ENCODE measurements at regions not wholly inside any gene's neighbourhood (a gene's known extent, or its start where the extent isn't known, plus 50 kb on each side); places are given as distances from the start of the nearest gene placed in this dataset.
"Not testable (repeated sequence)": the region's sequence is repeated elsewhere in the genome, so short reads cannot be mapped to it uniquely, and the experiment has no call there.

DNA sequence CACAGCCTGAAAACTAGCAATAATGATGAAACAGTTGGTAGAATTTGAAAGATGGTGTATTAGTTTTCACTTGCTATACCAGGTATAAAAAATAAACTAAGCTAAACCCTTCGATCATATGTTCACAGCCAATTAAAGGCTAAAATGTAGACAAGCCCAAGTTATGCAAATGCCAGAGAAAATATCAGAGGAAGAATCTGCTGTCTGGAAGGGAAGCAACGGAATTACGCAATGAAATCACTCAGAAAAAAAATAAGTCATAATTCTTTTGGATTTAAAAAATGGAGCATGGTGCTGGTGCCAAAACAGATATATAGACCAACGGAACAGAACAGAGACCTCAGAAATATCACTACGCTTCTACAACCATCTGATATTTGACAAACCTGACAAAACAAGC, 108.3 kb downstream of the ARL4C start:
- no peaks in the 10 kb centered on the region for H3K4me1 ChIP-seq (ENCODE audit: insufficient read depth, insufficient read length)
- no peaks in the 10 kb centered on the region for H3K36me3 ChIP-seq (ENCODE audit: insufficient read depth, insufficient read length, low read length)
- TF ChIP-seq YY1 (IDR thresholded peaks at IDR 0.05; ENCODE audit: insufficient read depth, insufficient read length): no peak
- TF ChIP-seq ZNF274 (IDR thresholded peaks at IDR 0.05; ENCODE audit: low read depth, low read length): no peak
- no peak for TF ChIP-seq SUZ12 (IDR thresholded peaks at IDR 0.05; ENCODE audit: extremely low read depth, insufficient read depth, insufficient read length)
- H3K27me3 ChIP-seq (ENCODE audit: insufficient read depth, insufficient read length): no peaks in the 10 kb centered on the region
- no peak overlapping the region for H3K9ac ChIP-seq (ENCODE audit: insufficient read length, low read depth)
- DNase-seq (ENCODE audit: low read depth, low spot score): no peak
- no peak overlapping the region for H3K4me3 ChIP-seq (ENCODE audit: insufficient read length, low read depth)
- peaks cover 19% of the 10 kb centered on the region; the same call in 1 of the 2 replicates for H3K9me3 ChIP-seq (ENCODE audit: insufficient read depth, low read length)

- no peaks in the 10 kb centered on the region for H3K36me3 ChIP-seq (ENCODE audit: insufficient read depth, insufficient read length, low read length)
- no peak overlapping the region for H3K4me3 ChIP-seq (ENCODE audit: insufficient read length, low read depth)
- H3K27me3 ChIP-seq (ENCODE audit: insufficient read depth, insufficient read length): no peaks in the 10 kb centered on the region
- no peak for TF ChIP-seq ZNF274 (IDR thresholded peaks at IDR 0.05; ENCODE audit: low read depth, low read length)
- no peak for TF ChIP-seq YY1 (IDR thresholded peaks at IDR 0.05; ENCODE audit: insufficient read depth, insufficient read length)
- TF ChIP-seq SUZ12 (IDR thresholded peaks at IDR 0.05; ENCODE audit: extremely low read depth, insufficient read depth, insufficient read length): no peak
- DNase-seq (ENCODE audit: low read depth, low spot score): no peak
- H3K9ac ChIP-seq (ENCODE audit: insufficient read length, low read depth): no peak overlapping the region
- no peaks in the 10 kb centered on the region for H3K4me1 ChIP-seq (ENCODE audit: insufficient read depth, insufficient read length)
- peaks cover 19% of the 10 kb centered on the region; the same call in 1 of the 2 replicates for H3K9me3 ChIP-seq (ENCODE audit: insufficient read depth, low read length)
Measured at GRCh38 chr2:234386971-234387370, 109.9 kb downstream of the ARL4C start.

DNA sequence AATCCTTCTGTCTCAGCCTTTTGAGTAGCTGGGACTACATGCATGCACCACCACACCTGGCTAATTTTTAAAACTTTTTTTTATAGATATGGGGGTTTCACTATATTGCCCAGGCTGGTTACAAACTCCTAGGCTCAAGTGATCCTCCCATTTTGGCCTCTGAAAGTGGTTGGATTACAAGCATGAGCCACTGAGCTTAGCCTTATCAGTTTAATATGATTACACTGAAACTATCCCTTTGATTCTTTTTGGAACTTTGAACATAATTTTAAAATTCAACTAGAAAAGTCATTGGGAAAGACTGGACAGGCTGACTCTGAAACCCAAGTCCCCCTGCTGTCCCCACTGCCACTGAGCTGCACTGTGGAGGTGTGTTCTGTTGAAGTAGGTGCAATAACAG, 114.8 kb downstream of the ARL4C start:
- no peaks in the 10 kb centered on the region for H3K27me3 ChIP-seq (ENCODE audit: insufficient read depth, insufficient read length)
- no peaks in the 10 kb centered on the region for H3K36me3 ChIP-seq (ENCODE audit: insufficient read depth, insufficient read length, low read length)
- H3K4me1 ChIP-seq (ENCODE audit: insufficient read depth, insufficient read length): no peaks in the 10 kb centered on the region
- no peak overlapping the region for H3K4me3 ChIP-seq (ENCODE audit: insufficient read length, low read depth)
- TF ChIP-seq ZNF274 (IDR thresholded peaks at IDR 0.05; ENCODE audit: low read depth, low read length) (no peak), SUZ12 (IDR thresholded peaks at IDR 0.05; ENCODE audit: extremely low read depth, insufficient read depth, insufficient read length) (no peak), YY1 (IDR thresholded peaks at IDR 0.05; ENCODE audit: insufficient read depth, insufficient read length) (no peak)
- H3K9me3 ChIP-seq (ENCODE audit: insufficient read depth, low read length): peaks cover 14% of the 10 kb centered on the region; the same call in 1 of the 2 replicates
- DNase-seq (ENCODE audit: low read depth, low spot score): no peak
- no peak overlapping the region for H3K9ac ChIP-seq (ENCODE audit: insufficient read length, low read depth)

DNA sequence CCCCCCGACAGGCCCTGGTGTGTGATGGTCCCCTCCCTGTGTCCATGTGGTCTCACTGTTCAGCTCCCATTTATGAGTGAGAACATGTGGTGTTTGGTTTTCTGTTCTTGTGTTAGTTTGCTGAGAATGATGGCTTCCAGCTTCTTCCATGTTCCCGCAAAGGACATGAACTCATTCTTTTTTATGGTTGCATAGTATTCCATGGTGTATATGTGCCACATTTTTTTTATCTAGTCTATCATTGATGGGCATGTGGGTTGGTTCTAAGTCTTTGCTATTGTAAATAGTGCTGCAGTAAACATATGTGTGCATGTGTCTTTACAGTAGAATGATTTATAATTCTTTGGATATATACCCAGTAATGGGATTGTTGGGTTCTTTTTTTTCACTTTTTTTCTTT, 117.9 kb downstream of the ARL4C start:
- H3K4me1 ChIP-seq (ENCODE audit: insufficient read depth, insufficient read length); H3K4me3 ChIP-seq (ENCODE audit: insufficient read length, low read depth); H3K9ac ChIP-seq (ENCODE audit: insufficient read length, low read depth); H3K36me3 ChIP-seq (ENCODE audit: insufficient read depth, insufficient read length, low read length); H3K27me3 ChIP-seq (ENCODE audit: insufficient read depth, insufficient read length); H3K9me3 ChIP-seq (ENCODE audit: insufficient read depth, low read length); DNase-seq (ENCODE audit: low read depth, low spot score): not testable (repeated sequence)

GRCh38 chr2:234378440-234378839, 118.4 kb downstream of the ARL4C start:
- H3K9ac ChIP-seq (ENCODE audit: insufficient read length, low read depth): no peak overlapping the region
- H3K36me3 ChIP-seq (ENCODE audit: insufficient read depth, insufficient read length, low read length): no peaks in the 10 kb centered on the region
- TF ChIP-seq YY1 (IDR thresholded peaks at IDR 0.05; ENCODE audit: insufficient read depth, insufficient read length) (no peak), SUZ12 (IDR thresholded peaks at IDR 0.05; ENCODE audit: extremely low read depth, insufficient read depth, insufficient read length) (no peak), ZNF274 (IDR thresholded peaks at IDR 0.05; ENCODE audit: low read depth, low read length) (no peak)
- no peaks in the 10 kb centered on the region for H3K9me3 ChIP-seq (ENCODE audit: insufficient read depth, low read length)
- no peak overlapping the region for H3K4me3 ChIP-seq (ENCODE audit: insufficient read length, low read depth)
- peaks cover 4% of the 10 kb centered on the region for H3K4me1 ChIP-seq (ENCODE audit: insufficient read depth, insufficient read length)
- no peaks in the 10 kb centered on the region for H3K27me3 ChIP-seq (ENCODE audit: insufficient read depth, insufficient read length)
- no peak for DNase-seq (ENCODE audit: low read depth, low spot score)

DNA sequence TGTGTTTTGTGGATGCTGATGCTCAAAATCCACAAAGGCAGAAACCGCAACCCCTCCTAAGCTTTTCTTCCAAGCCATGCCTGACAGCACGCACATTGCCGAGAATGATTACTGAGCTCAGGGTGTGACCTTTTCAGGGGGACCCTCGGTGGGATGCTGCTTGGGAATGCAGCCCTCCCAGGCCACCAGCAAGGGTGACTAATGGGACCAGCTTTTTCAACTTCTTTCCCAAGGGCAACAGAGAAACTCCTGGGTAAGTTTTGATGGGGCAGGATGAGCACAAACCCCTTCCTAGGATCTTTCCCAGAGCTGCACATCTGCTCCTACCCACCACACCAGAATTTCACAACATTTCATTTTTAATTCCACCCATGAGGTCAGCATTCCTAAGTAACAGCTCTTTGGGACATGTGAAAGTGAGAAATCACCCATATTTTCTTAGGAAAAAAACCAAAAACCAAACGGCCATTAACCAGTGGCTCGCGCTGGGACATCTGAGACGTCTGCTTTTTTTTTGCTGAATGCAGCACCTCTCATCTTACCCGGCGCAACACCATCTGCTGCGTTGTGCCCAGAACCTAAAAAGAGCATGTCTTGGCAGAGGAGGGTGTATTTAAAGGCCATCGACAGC, 119.0 kb downstream of the ARL4C start:
- TF ChIP-seq SUZ12 (IDR thresholded peaks at IDR 0.05; ENCODE audit: extremely low read depth, insufficient read depth, insufficient read length): no peak
- no peak for TF ChIP-seq YY1 (IDR thresholded peaks at IDR 0.05; ENCODE audit: insufficient read depth, insufficient read length)
- no peak for TF ChIP-seq ZNF274 (IDR thresholded peaks at IDR 0.05; ENCODE audit: low read depth, low read length)
- H3K36me3 ChIP-seq (ENCODE audit: insufficient read depth, insufficient read length, low read length): no peaks in the 10 kb centered on the region
- H3K9me3 ChIP-seq (ENCODE audit: insufficient read depth, low read length): no peaks in the 10 kb centered on the region
- no peak overlapping the region for H3K4me3 ChIP-seq (ENCODE audit: insufficient read length, low read depth)
- H3K27me3 ChIP-seq (ENCODE audit: insufficient read depth, insufficient read length): no peaks in the 10 kb centered on the region
- H3K9ac ChIP-seq (ENCODE audit: insufficient read length, low read depth): no peak overlapping the region
- DNase-seq (ENCODE audit: low read depth, low spot score): no peak
- peaks cover 4% of the 10 kb centered on the region for H3K4me1 ChIP-seq (ENCODE audit: insufficient read depth, insufficient read length)

GRCh38 chr2:234376229-234376628, 120.7 kb downstream of the ARL4C start:
- no peak for DNase-seq (ENCODE audit: low read depth, low spot score)
- TF ChIP-seq YY1 (IDR thresholded peaks at IDR 0.05; ENCODE audit: insufficient read depth, insufficient read length) (no peak), ZNF274 (IDR thresholded peaks at IDR 0.05; ENCODE audit: low read depth, low read length) (no peak)
- H3K4me3 ChIP-seq (ENCODE audit: insufficient read length, low read depth): no peak overlapping the region
- peaks cover 4% of the 10 kb centered on the region for H3K4me1 ChIP-seq (ENCODE audit: insufficient read depth, insufficient read length)
- H3K27me3 ChIP-seq (ENCODE audit: insufficient read depth, insufficient read length): no peaks in the 10 kb centered on the region
- no peaks in the 10 kb centered on the region for H3K36me3 ChIP-seq (ENCODE audit: insufficient read depth, insufficient read length, low read length)
- H3K9me3 ChIP-seq (ENCODE audit: insufficient read depth, low read length): no peaks in the 10 kb centered on the region
- H3K9ac ChIP-seq (ENCODE audit: insufficient read length, low read depth): no peak overlapping the region

Data from NT2/D1 (cell line).